Activated T-helper 2 cell treated with anti-CD3 and anti-CD28 coated beads, Interferon-gamma antibody, Interleukin-2, Interleukin-4, amounts not matched to agents 10 μg/mL and 5 μg/mL and 100 μg/mL, durations not matched to agents 14 hours and 24 hours and 36 hours (primary cell): ENCODE measurements at regions not wholly inside any gene's neighbourhood (a gene's known extent, or its start where the extent isn't known, plus 50 kb on each side); places are given as distances from the start of the nearest gene placed in this dataset.

ENCODE experiments used
- DNase-seq: peaks from one replicate; pipeline ENCODE4 v3.0.0; 2021; ENCODE audit warnings: low spot score
- H3K27ac Mint-ChIP-seq: one replicate; pipeline ENCODE4 v1.8.0; 2021; ENCODE audit warnings: mixed read lengths
- H3K27me3 Mint-ChIP-seq: one replicate; pipeline ENCODE4 v1.8.0; 2021; ENCODE audit warnings: low read depth, mixed read lengths
- H3K36me3 Mint-ChIP-seq: one replicate; pipeline ENCODE4 v1.8.0; 2021; ENCODE audit warnings: low read depth, mixed read lengths
- H3K4me1 Mint-ChIP-seq: one replicate; pipeline ENCODE4 v1.8.0; 2021; ENCODE audit warnings: low read depth, mixed read lengths
- H3K4me3 Mint-ChIP-seq: one replicate; pipeline ENCODE4 v1.8.0; 2021; ENCODE audit warnings: low read depth, mild to moderate bottlenecking, moderate library complexity, mixed read lengths
- H3K9me3 Mint-ChIP-seq: one replicate; pipeline ENCODE4 v1.8.0; 2021; ENCODE audit warnings: mixed read lengths
- intact Hi-C: fragments of 100-400 bp; cut with micrococcal nuclease; formaldehyde crosslinking; loops from one replicate; pipeline ENCODE4 v1.15.1; 2023

DNA sequence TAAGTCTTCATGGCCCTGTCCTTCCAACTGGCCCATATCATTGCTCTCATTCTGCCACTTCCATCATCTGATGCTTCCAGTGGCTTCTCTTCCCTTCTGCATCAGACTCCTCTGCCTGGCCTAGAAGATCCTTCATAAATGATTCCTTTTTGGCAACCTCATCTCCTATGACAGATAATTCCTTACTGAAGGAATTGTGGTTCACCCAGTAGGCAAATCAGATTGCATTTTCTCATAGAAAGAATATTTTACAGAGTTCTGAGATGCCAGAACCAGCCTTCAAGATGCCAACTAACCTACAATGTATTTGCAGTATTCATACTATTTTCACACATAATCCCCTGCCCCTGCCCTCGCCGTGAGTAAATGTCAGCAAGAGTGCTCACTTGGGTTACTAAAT is 423.0 kb upstream of the TGFBR2 start:
- Mint-ChIP-seq H3K9me3 (no peaks in the 10 kb centered on the region), H3K4me3 (no peak overlapping the region), H3K27ac (no peak overlapping the region), H3K4me1 (no peaks in the 10 kb centered on the region), H3K27me3 (peaks cover 31% of the 10 kb centered on the region), H3K36me3 (no peaks in the 10 kb centered on the region)
- intact Hi-C loops: no loop called here
- DNase-seq: no peak

DNA sequence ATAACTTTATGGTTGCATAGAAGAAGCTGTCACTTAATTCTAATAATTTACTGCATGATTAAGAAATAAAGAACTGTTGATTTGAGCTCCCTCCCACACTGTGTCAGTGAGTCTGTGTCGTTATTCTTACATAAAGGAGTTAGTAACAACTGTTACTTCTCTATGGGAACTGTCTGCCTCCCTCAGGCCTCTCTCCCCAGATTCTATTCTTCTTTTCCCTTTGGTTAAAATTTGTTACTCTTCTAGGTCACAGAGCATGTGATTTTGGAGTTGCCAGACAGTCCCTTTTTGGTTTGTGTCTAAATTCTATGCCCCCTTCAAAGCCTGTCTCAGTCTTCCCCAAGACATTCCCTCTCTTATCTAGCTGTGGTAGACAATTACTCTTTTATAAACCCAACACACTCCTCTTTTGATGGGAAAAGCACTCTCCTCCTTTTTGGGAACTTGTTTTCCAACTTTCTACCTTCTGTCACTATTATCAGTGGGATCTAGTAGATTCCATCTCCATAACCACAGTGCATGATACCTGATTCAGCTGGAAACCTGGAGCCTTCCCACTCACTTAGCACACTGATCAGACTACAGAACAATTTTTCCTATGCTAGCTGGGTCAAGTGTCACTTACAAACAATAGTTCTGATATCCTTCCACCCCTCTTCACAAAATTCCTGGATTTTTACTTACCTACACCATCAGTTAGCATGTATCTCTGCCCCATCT is 422.1 kb upstream of the TGFBR2 start:
- no peaks in the 10 kb centered on the region for H3K9me3 Mint-ChIP-seq
- no peak for DNase-seq
- H3K4me1 Mint-ChIP-seq: no peaks in the 10 kb centered on the region
- no peaks in the 10 kb centered on the region for H3K36me3 Mint-ChIP-seq
- no peak overlapping the region for H3K4me3 Mint-ChIP-seq
- H3K27ac Mint-ChIP-seq: no peak overlapping the region
- peaks cover 32% of the 10 kb centered on the region for H3K27me3 Mint-ChIP-seq
- intact Hi-C loops: no loop called here

DNA sequence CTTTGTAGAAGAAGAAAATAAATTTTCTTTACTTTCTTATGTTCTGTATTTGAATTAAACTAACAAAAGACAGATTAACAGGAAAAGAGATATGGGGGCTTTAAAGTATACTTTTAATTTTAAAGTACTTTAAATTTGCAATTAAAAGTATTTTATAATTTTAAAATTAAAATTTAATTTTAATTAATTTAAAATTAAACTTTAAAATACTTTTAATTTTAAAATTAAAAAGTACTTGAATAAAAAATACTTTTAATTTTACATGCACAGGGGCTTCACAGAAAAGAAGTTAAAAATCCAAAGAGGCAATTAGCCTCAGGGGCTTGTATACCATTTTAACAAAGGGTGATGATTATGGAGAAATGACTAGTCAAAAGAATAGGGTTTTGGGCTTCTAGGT is 420.5 kb upstream of the TGFBR2 start:
- Mint-ChIP-seq H3K36me3 (no peaks in the 10 kb centered on the region), H3K27me3 (peaks cover 39% of the 10 kb centered on the region), H3K27ac (no peak overlapping the region), H3K9me3 (no peaks in the 10 kb centered on the region), H3K4me3 (no peak overlapping the region), H3K4me1 (no peaks in the 10 kb centered on the region)
- intact Hi-C loops: no loop called here
- DNase-seq: no peak

DNA sequence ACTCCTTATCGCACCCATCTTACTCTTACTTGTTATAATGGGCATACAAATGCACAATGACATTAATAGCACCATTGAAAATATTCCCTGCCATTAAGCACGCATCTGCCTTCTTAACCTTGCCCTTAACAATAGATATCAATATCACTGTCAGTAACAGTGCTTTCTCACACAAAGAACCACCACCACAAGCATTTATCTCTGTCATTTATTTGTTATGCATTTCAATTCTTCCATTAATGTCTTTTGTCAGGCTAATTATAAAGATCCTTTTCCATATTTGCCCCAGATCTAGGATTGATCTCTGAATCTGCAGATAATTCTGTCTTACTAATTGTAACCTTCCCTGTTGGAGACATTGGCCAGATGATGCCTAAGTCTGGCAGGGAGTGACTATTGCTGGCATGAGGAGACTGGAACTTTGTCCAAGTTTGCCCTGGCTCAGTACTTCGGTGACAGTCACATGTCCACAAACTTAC is 419.6 kb upstream of the TGFBR2 start:
- intact Hi-C loops: no loop called here
- no peaks in the 10 kb centered on the region for H3K36me3 Mint-ChIP-seq

DNA sequence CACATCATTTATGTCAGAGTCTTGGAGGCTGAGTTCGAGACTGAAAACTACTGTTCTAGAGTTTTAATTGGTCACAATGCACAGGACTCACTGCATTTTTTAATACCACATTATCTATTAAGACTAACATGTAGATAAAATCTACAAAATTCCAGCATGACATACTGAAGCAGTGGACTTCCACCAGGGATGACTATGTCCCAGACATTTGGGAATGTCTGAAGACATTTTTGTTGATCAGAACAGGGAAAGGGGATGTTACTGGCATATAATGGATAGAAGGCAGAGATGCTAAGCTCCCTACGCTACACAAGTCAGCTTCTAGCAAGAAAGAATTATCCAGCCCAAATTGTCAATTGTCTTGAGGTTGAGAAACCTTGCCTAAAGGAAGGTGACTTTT is 419.0 kb upstream of the TGFBR2 start:
- peaks cover 44% of the 10 kb centered on the region for H3K27me3 Mint-ChIP-seq
- H3K4me1 Mint-ChIP-seq: no peaks in the 10 kb centered on the region
- no peaks in the 10 kb centered on the region for H3K36me3 Mint-ChIP-seq
- H3K9me3 Mint-ChIP-seq: no peaks in the 10 kb centered on the region
- H3K4me3 Mint-ChIP-seq: no peak overlapping the region
- intact Hi-C loops: no loop called here
- H3K27ac Mint-ChIP-seq: no peak overlapping the region
- DNase-seq: no peak

More for the DNA sequence above, 419.6 kb upstream of the TGFBR2 start:
- DNase-seq: no peak
- Mint-ChIP-seq H3K27ac (no peak overlapping the region), H3K4me1 (no peaks in the 10 kb centered on the region), H3K9me3 (no peaks in the 10 kb centered on the region), H3K4me3 (no peak overlapping the region), H3K27me3 (peaks cover 44% of the 10 kb centered on the region)

DNA sequence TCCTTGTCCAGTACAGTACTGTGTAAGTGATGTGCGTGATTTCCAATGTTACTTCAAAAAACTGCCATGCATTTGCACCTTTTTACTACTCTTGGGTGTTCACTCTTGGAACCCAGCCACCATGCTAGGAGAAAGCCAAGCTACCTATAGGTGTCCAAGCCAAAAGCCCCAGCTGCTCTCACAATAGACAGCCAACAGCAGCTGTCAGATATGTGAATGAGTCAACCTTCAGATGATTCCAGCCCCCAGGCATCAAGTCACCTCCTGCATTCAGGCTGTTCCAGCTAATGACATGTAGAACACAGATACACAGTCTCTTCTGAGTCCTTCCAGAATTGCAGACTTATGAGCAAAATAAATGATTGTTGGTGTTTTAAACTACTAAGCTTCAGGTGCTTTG is 417.7 kb upstream of the TGFBR2 start:
- no peak for DNase-seq
- Mint-ChIP-seq H3K36me3 (no peaks in the 10 kb centered on the region), H3K4me3 (no peak overlapping the region), H3K27me3 (peaks cover 51% of the 10 kb centered on the region), H3K27ac (no peak overlapping the region), H3K4me1 (no peaks in the 10 kb centered on the region), H3K9me3 (no peaks in the 10 kb centered on the region)
- intact Hi-C loops: no loop called here

DNA sequence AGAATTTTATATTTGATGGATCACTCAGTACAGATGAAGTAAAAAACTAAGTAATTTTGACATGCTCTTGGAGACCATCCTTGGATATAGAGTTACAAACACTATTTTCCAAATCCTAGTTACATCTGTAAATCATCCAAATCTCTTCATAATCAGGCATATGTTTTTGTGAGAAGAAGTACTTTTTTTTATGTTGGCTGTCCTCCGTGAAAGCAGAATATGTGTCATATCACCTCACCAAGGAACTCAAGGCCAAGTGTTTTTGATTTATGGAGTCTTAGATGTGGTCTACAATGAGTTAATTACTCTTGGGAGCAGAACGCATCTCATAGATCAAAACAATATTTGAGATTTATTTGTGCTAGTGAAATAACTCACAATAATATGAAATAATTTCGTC is 416.5 kb upstream of the TGFBR2 start:
- H3K36me3 Mint-ChIP-seq: no peaks in the 10 kb centered on the region
- H3K4me3 Mint-ChIP-seq: no peak overlapping the region
- DNase-seq: no peak
- no peaks in the 10 kb centered on the region for H3K9me3 Mint-ChIP-seq
- no peaks in the 10 kb centered on the region for H3K4me1 Mint-ChIP-seq
- peaks cover 49% of the 10 kb centered on the region for H3K27me3 Mint-ChIP-seq
- intact Hi-C loops: no loop called here
- H3K27ac Mint-ChIP-seq: no peak overlapping the region

DNA sequence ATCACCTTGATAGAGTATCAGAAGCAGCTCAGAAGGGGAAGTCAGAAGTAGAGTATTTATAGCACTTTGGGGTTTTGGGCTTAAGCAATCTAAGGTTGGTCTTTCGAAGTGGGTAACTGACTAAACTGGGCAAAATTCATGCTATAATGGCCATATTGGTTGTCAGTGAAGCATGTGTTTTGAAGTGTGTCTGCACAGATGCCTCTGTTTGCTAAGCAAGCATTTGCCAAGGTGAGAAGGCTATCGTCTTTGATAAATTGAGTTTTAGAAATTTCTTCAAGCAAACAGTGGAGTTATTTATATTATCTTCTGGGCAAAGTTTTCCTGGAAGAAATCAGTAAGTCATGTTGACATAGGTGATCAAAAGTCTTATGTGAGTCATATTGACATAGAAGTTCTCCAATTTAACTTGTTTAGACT is 412.8 kb upstream of the TGFBR2 start:
- H3K27ac Mint-ChIP-seq: no peak overlapping the region
- H3K36me3 Mint-ChIP-seq: no peaks in the 10 kb centered on the region
- no peaks in the 10 kb centered on the region for H3K9me3 Mint-ChIP-seq
- H3K4me1 Mint-ChIP-seq: no peaks in the 10 kb centered on the region
- peaks cover 34% of the 10 kb centered on the region for H3K27me3 Mint-ChIP-seq
- intact Hi-C loops: no loop called here
- H3K4me3 Mint-ChIP-seq: no peak overlapping the region
- DNase-seq: no peak

DNA sequence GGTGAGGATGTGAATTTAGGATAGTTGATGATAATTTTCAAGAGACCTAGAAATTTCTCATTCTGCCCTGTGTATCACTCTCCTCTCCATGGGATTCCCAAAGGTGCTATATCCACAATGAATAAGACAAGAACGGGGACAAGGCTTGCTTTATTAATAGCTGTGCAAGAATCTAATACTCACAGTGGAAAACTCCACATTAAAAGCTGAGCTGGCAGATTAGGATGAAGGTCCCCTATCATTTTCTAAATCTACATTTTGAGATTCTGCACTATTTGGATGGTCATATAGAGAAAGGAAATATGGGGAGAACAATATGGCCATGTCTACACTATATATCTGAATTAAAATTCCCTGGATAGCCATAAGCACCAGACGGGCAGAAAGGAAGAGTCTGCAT is 411.0 kb upstream of the TGFBR2 start:
- no peak for DNase-seq
- Mint-ChIP-seq H3K4me1 (peaks cover 2% of the 10 kb centered on the region), H3K27ac (no peak overlapping the region), H3K4me3 (no peak overlapping the region), H3K27me3 (peaks cover 28% of the 10 kb centered on the region), H3K36me3 (no peaks in the 10 kb centered on the region), H3K9me3 (no peaks in the 10 kb centered on the region)
- intact Hi-C loops: loop anchor here (5.0 kb wide), 1 partner anchor 1528 kb away; no protein-coding TSS in a partner anchor

DNA sequence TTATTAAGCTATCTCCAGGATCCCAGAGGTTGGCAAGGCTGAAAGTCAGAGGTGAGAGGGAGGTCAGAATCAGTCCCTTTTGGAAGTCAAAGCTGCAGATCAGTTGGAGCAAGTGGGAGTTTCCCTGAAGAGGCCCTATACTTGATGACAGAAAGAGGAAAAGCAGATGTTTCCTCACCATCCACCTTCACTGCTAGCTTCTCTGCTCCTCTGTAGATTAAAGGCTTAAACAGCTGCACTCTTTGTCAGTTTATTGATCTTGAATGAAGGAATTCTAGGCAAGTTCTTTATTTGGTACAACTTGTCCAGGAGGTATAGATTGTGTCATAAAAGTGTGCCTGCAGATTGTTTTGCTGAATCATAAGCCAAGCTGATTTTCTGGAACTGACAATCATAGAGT is 408.2 kb upstream of the TGFBR2 start:
- Mint-ChIP-seq H3K9me3 (no peaks in the 10 kb centered on the region), H3K27ac (no peak overlapping the region), H3K27me3 (peaks cover 16% of the 10 kb centered on the region), H3K4me3 (no peak overlapping the region), H3K4me1 (peaks cover 6% of the 10 kb centered on the region), H3K36me3 (no peaks in the 10 kb centered on the region)
- DNase-seq: no peak
- intact Hi-C loops: loop anchor here (2.0 to 5.0 kb wide), 4 partner anchors 85 to 1531 kb away; no protein-coding TSS in a partner anchor

DNA sequence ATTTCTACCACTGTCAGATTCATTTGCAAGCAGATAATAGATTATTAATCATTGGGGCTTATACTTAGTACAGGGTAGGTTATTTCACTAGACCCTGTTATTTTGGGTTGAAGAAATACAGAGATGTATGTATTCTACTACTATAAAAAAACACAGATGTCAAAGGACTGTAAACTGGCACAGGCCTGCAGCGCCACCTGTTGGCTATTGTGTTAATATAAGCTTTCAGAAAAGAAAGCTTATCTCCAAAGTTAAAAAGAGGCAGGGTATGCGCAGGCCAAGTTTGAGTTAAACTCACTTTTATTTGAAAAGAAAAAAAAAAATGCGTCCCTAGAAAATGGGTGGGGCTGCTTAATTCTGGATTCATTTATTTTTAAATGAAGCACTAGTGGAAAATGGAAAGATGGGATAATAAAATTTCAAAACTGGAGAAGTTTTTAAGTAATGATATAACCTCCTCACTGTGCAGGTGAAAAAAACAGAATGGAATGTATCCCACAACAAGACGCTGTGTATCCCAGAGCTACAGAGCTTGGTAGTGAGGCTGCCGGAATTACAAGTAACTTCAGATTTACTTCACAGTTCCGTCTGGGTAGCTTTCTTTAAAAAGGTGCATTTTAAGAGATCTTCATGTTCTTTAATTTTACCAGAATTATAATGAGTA is 407.2 kb upstream of the TGFBR2 start:
- H3K9me3 Mint-ChIP-seq: no peaks in the 10 kb centered on the region
- no peaks in the 10 kb centered on the region for H3K36me3 Mint-ChIP-seq
- H3K4me3 Mint-ChIP-seq: no peak overlapping the region
- no peak overlapping the region for H3K27ac Mint-ChIP-seq
- peak; percentile 26 for DNase-seq
- peaks cover 7% of the 10 kb centered on the region for H3K27me3 Mint-ChIP-seq
- H3K4me1 Mint-ChIP-seq: peaks cover 6% of the 10 kb centered on the region
- intact Hi-C loops: loop anchor here (2.0 to 5.0 kb wide), 4 partner anchors 86 to 1532 kb away; no protein-coding TSS in a partner anchor

DNA sequence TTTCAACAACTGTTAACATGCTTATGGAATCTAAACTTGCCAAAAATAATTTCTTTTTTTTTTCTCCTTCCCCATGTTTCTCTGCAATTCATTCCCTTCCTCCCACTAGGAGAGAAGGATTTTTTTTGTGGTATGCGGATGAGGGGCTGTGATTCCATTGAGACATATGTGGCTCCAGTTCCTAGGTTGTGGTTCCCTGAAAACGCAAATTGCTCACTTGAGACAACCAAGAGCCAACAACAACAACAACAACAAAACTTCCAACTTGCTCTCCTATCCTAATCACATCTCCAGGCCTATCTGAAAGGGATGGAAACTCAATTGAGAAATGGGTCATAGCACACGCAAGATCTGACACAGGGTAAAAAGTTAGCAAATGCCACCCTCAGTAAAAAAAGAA is 406.5 kb upstream of the TGFBR2 start:
- H3K36me3 Mint-ChIP-seq: no peaks in the 10 kb centered on the region
- peaks cover 6% of the 10 kb centered on the region for H3K27me3 Mint-ChIP-seq
- no peak overlapping the region for H3K4me3 Mint-ChIP-seq
- DNase-seq: no peak
- H3K27ac Mint-ChIP-seq: no peak overlapping the region
- intact Hi-C loops: loop anchor here (2.0 to 5.0 kb wide), 4 partner anchors 87 to 1533 kb away; no protein-coding TSS in a partner anchor
- H3K4me1 Mint-ChIP-seq: peaks cover 6% of the 10 kb centered on the region
- H3K9me3 Mint-ChIP-seq: no peaks in the 10 kb centered on the region

DNA sequence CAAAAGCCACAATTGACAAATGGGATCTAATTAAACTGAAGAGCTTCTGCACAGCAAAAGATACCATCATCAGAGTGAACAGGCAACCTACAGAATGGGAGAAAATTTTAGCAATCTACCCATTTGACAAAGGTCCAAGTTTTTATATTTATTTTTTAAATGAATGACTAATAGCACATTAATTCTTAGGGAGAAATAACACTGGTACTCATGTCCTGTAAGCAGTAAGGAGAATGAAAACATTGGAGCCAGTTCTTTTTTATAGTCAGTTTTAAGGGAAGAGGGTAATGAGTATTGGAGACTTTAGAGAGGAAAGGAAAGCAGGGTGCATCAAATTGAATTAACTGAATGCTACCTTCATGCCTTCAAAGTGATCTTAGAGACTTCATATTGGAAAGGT is 404.7 kb upstream of the TGFBR2 start:
- H3K36me3 Mint-ChIP-seq: no peaks in the 10 kb centered on the region
- H3K27ac Mint-ChIP-seq: no peak overlapping the region
- no peaks in the 10 kb centered on the region for H3K9me3 Mint-ChIP-seq
- intact Hi-C loops: no loop called here
- DNase-seq: no peak
- peaks cover 13% of the 10 kb centered on the region for H3K4me1 Mint-ChIP-seq
- H3K4me3 Mint-ChIP-seq: no peak overlapping the region
- H3K27me3 Mint-ChIP-seq: peaks cover 4% of the 10 kb centered on the region
